HG03196 (cell line): ENCODE measurements at regions not wholly inside any gene's neighbourhood (a gene's known extent, or its start where the extent isn't known, plus 50 kb on each side); places are given as distances from the start of the nearest gene placed in this dataset.
"Not testable (repeated sequence)": the region's sequence is repeated elsewhere in the genome, so short reads cannot be mapped to it uniquely, and the experiment has no call there.

ENCODE experiments used
- ATAC-seq: cut with Tn5 transposase; IDR thresholded peaks from one replicate; pipeline ENCODE4 v1.9.1; 2021; ENCODE audit not compliant: unreplicated experiment

GRCh38 chr6:84582997-84583396, 181.4 kb downstream of the TBX18 start:
- no peak for ATAC-seq

GRCh38 chr6:84581494-84582259, 182.7 kb downstream of the TBX18 start:
- no peak for ATAC-seq

GRCh38 chr6:84579404-84579803, 185.0 kb downstream of the TBX18 start:
- ATAC-seq: no peak

- no peak for ATAC-seq
Measured at GRCh38 chr6:84576029-84576428, 188.4 kb downstream of the TBX18 start.

- ATAC-seq: peak; percentile 100
Measured at GRCh38 chr6:84575264-84575663, 189.1 kb downstream of the TBX18 start.

- no peak for ATAC-seq
Measured at GRCh38 chr6:84569882-84570281, 194.5 kb downstream of the TBX18 start.

- no peak for ATAC-seq
Measured at GRCh38 chr6:84568971-84569370, 195.4 kb downstream of the TBX18 start.

GRCh38 chr6:84565718-84566117, 198.7 kb downstream of the TBX18 start:
- ATAC-seq: not testable (repeated sequence)

- ATAC-seq: no peak
Measured at GRCh38 chr6:84560436-84561390, 203.7 kb downstream of the TBX18 start.

- no peak for ATAC-seq
Measured at GRCh38 chr6:84556541-84557335, 207.7 kb downstream of the TBX18 start.

- no peak for ATAC-seq
Measured at GRCh38 chr6:84554706-84555105, 209.7 kb downstream of the TBX18 start.

GRCh38 chr6:84554074-84554473, 210.3 kb downstream of the TBX18 start:
- no peak for ATAC-seq

GRCh38 chr6:84553527-84553926, 210.9 kb downstream of the TBX18 start:
- ATAC-seq: no peak

- ATAC-seq: no peak
Measured at GRCh38 chr6:84551797-84552196, 212.6 kb downstream of the TBX18 start.

- no peak for ATAC-seq
Measured at GRCh38 chr6:84549917-84550316, 214.5 kb downstream of the TBX18 start.

- ATAC-seq: no peak
Measured at GRCh38 chr6:84547341-84547801, 217.0 kb downstream of the TBX18 start.

GRCh38 chr6:84546427-84546914, 217.9 kb downstream of the TBX18 start:
- no peak for ATAC-seq

- ATAC-seq: no peak
Measured at GRCh38 chr6:84539122-84539856, 225.1 kb downstream of the TBX18 start.

GRCh38 chr6:84536885-84537638, 227.3 kb downstream of the TBX18 start:
- no peak for ATAC-seq
